ENCODE measurements at regions not wholly inside any gene's neighbourhood (a gene's known extent, or its start where the extent isn't known, plus 50 kb on each side); places are given as distances from the start of the nearest gene placed in this dataset.
"Not testable (repeated sequence)": the region's sequence is repeated elsewhere in the genome, so short reads cannot be mapped to it uniquely, and the experiment has no call there.

- DNase-seq (ENCODE audit: low read depth in 4 of 4, low spot score in 2 of 4) = no peak
Observed at GRCh38 chr1:242662886-242663285, 138.4 kb upstream of the PLD5 start.

DNA sequence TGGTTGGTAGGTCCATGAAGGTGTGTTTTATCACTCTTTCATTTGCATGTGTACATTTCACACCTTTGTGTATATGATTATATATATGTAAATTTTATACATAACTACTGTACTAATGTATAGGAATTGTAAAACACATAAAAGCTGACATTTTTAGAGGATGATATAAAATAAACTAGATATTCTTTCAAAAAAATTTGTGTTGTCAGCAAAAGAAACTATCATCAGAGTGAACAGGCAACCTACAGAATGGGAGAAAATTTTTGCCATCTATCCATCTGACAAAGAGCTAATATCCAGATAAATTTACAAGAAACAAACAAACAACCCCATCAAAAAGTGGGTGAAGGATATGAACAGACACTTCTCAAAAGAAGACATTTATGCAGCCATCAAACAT lies 129.3 kb upstream of the PLD5 start:
- DNase-seq (ENCODE audit: low read depth in 4 of 4, low spot score in 2 of 4) = not testable (repeated sequence)

DNA sequence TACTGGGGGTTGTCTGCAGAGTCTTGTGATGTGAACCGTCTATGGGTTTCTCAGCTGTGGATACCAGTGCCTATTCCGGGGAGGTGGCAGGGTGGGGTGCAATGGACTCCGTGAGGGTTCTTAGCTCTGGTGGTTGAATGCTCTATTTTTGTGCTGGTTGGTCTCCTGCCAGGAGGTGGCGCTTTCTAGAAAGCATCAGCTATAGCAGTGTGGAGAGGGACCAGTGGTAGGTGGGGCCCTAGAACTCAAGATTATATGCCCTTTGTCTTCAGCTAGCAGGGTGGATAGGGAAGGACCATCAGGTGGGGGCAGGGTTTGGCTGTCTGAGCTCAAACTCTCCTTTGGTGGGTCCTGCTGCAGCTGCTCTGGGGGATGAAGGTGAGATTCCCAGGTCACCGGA lies 127.3 kb upstream of the PLD5 start:
- DNase-seq (ENCODE audit: low read depth in 4 of 4, low spot score in 2 of 4) = no peak

GRCh38 chr1:242641461-242641860 lies 117.0 kb upstream of the PLD5 start:
- no peak for DNase-seq (ENCODE audit: low read depth in 4 of 4, low spot score in 2 of 4)

DNA sequence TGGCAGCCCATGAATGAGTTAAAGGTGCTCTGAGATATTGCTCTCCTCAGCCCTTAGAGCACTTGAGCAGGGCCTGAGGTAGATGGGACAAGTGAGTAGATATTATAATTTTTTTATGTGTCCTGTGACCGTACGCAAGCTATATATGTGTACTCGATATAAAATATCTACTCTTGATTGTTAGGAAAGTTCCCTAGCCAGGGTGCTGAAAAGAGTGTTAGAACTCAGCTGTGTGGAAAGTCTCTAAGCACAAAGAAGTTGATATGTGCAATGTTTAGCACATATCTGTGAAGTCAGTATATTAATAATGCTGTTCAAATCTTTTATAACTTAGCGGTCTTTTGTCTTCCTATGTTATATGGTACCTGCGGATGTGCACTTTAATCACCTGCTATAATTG lies 114.6 kb upstream of the PLD5 start:
- DNase-seq (ENCODE audit: low read depth in 4 of 4, low spot score in 2 of 4) = no peak

GRCh38 chr1:242634732-242635131 lies 110.2 kb upstream of the PLD5 start:
- DNase-seq (ENCODE audit: low read depth in 4 of 4, low spot score in 2 of 4) = no peak

GRCh38 chr1:242629396-242629795 lies 104.9 kb upstream of the PLD5 start:
- DNase-seq (ENCODE audit: low read depth in 4 of 4, low spot score in 2 of 4) = no peak

- DNase-seq (ENCODE audit: low read depth in 4 of 4, low spot score in 2 of 4) = no peak
Observed at GRCh38 chr1:242623756-242624155, 99.3 kb upstream of the PLD5 start.

- no peak for DNase-seq (ENCODE audit: low read depth in 4 of 4, low spot score in 2 of 4)
Observed at GRCh38 chr1:242623119-242623518, 98.6 kb upstream of the PLD5 start.

DNA sequence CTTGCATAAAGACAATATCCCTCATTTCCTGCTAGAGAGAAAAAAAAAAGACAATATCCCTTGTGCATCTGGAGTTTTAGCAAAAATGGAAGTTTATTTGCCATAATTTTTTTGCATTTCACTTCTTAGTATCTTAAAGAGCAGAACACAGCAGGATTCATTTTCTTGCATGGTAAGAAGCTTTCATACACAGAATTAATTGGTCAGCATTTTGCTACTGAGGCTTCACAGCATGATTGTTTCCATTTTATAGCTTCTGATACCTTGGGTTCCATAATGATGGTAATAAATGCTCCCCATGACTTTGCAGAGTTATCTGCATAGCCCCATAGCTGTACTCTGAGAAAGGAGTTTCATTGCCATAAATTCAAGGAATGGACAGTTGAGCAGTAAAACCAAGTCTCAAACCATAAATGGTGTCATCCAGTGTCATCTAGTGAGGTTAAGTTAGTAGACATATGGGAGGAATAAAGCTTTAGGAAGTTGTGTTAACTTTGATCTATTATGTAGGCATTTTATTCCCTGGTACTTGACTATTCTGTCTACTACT lies 88.8 kb upstream of the PLD5 start:
- DNase-seq (ENCODE audit: low read depth in 4 of 4, low spot score in 2 of 4) = no peak

- DNase-seq (ENCODE audit: low read depth in 4 of 4, low spot score in 2 of 4) = no peak
Observed at GRCh38 chr1:242610209-242610608, 85.7 kb upstream of the PLD5 start.

GRCh38 chr1:242605521-242605920 lies 81.0 kb upstream of the PLD5 start:
- no peak for DNase-seq (ENCODE audit: low read depth in 4 of 4, low spot score in 2 of 4)

GRCh38 chr1:242602001-242602400 lies 77.5 kb upstream of the PLD5 start:
- DNase-seq (ENCODE audit: low read depth in 4 of 4, low spot score in 2 of 4) = no peak

DNA sequence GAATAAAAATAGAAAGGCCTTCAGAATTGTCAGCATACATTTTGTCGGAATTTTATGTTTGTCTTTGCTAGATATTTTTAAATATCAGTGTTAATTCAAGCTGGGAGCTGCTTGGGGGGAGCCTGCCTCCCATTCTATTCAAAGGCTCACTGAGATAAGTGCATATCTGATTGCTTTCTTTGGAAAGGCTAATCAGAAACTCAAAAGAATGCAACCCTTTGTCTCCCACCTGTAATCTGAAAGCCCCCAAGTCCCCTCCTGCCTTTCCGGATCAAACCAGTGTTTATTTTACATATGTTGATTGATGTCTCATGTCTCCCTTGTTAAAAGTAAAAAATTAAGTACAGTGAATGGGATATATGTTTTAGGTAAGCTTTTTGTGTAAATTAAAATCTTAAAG lies 69.3 kb upstream of the PLD5 start:
- not testable (repeated sequence) for DNase-seq (ENCODE audit: low read depth in 4 of 4, low spot score in 2 of 4)

- DNase-seq (ENCODE audit: low read depth in 4 of 4, low spot score in 2 of 4) = no peak
Observed at GRCh38 chr1:242586360-242586680, 61.8 kb upstream of the PLD5 start.

- no peak for DNase-seq (ENCODE audit: low read depth in 4 of 4, low spot score in 2 of 4)
Observed at GRCh38 chr1:242585616-242586359, 61.3 kb upstream of the PLD5 start.

- DNase-seq (ENCODE audit: low read depth in 4 of 4, low spot score in 2 of 4) = no peak
Observed at GRCh38 chr1:242582669-242583068, 58.2 kb upstream of the PLD5 start.

DNA sequence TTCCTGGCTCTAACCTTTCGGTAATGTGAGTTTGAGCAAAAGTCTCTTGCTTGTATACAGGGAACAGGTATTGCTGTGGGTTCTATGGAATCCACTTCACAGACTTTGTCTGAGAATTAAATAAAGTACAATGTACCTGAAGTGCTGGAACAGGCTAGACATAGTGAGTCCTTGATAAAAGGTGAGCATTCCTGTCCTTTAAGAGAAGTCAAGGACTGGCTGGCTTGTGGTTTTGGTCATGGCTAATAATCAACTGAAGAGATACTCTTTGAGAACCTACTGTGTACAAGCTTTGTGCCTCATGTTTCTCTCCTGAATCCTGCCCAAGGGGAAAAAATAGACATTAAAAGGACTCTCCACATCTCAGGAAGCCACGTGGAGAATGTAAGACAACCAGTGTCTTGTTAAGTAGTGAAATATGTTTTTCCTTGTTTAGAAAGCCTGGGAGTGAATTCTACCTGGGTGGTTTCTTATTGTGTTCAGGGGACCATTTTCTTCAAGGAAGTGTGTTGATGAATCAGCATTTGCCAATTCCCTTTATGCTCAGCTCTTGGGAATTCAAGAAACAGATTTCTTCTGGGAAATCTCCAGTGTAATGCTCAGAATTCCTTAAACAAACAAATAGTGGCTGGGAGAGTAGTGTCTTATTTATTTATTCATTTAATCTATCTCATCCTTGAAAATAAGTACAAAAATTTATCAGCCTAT lies 55.2 kb upstream of the PLD5 start:
- no peak for DNase-seq (ENCODE audit: low read depth in 4 of 4, low spot score in 2 of 4)
